H1 (cell line): ENCODE measurements at regions not wholly inside any gene's neighbourhood (a gene's known extent, or its start where the extent isn't known, plus 50 kb on each side); places are given as distances from the start of the nearest gene placed in this dataset.

Experiments
- CTCF ChIP-seq, 3 experiments: IDR thresholded peaks; 1 replicate in 2 of 3; 2 replicates in 1 of 3; pipeline versions ENCODE4 v1.5.1 to v1.6.1; 2011; ENCODE audit warnings: low read length in 3 of 3, mild to moderate bottlenecking in 3 of 3, inconsistent platforms in 2 of 3, low read depth in 1 of 3, moderate library complexity in 1 of 3; ENCODE audit not compliant: insufficient read depth in 1 of 3; ENCODE audit errors: control extremely low read depth in 1 of 3
- EP300 ChIP-seq, 2 experiments: IDR thresholded peaks; 1 replicate in 1 of 2; 2 replicates in 1 of 2; pipeline ENCODE4 v1.6.1; 2011 to 2012; ENCODE audit warnings: low read depth in 2 of 2, low read length in 2 of 2, mild to moderate bottlenecking in 2 of 2, borderline replicate concordance in 1 of 2, inconsistent platforms in 1 of 2, moderate library complexity in 1 of 2
- POLR2A ChIP-seq, 2 experiments: IDR thresholded peaks; 1 replicate in 1 of 2; 2 replicates in 1 of 2; pipeline ENCODE4 v1.6.1; 2011; ENCODE audit warnings: low read depth in 2 of 2, low read length in 2 of 2, mild to moderate bottlenecking in 2 of 2; ENCODE audit errors: control extremely low read depth in 1 of 2
- POLR2AphosphoS5 ChIP-seq: IDR thresholded peaks from 2 replicates; pipeline ENCODE4 v1.6.1; 2011; ENCODE audit warnings: low read depth, low read length
- RFX5 ChIP-seq: IDR thresholded peaks from 2 replicates; pipeline ENCODE4 v1.6.1; 2011; ENCODE audit warnings: low read depth, low read length, improper control_type of control experiment, borderline replicate concordance
- TCF12 ChIP-seq: IDR thresholded peaks from 2 replicates; pipeline ENCODE4 v1.6.1; 2011; ENCODE audit warnings: low read depth, mild to moderate bottlenecking, low read length
- YY1 ChIP-seq: IDR thresholded peaks from 2 replicates; pipeline ENCODE4 v1.6.1; 2011; ENCODE audit warnings: low read depth, mild to moderate bottlenecking, low read length

- TF ChIP-seq CTCF (IDR thresholded peaks at IDR 0.05; ENCODE audit: control extremely low read depth in 1 of 3, insufficient read depth in 1 of 3, low read depth in 1 of 3, low read length in 3 of 3) (no peak), POLR2AphosphoS5 (no peak), RFX5 (no peak), EP300 (IDR thresholded peaks at IDR 0.05; ENCODE audit: borderline replicate concordance in 1 of 2, low read depth in 2 of 2, low read length in 2 of 2) (no peak), POLR2A (IDR thresholded peaks at IDR 0.05; ENCODE audit: control extremely low read depth in 1 of 2, low read depth in 2 of 2, low read length in 2 of 2) (no peak), TCF12 (no peak), YY1 (no peak)
These were observed 67.4 kb upstream of the CLCN4 start for GRCh38 chrX:10089378-10089795.
